ENCODE measurements at regions not wholly inside any gene's neighbourhood (a gene's known extent, or its start where the extent isn't known, plus 50 kb on each side); places are given as distances from the start of the nearest gene placed in this dataset.

DNA sequence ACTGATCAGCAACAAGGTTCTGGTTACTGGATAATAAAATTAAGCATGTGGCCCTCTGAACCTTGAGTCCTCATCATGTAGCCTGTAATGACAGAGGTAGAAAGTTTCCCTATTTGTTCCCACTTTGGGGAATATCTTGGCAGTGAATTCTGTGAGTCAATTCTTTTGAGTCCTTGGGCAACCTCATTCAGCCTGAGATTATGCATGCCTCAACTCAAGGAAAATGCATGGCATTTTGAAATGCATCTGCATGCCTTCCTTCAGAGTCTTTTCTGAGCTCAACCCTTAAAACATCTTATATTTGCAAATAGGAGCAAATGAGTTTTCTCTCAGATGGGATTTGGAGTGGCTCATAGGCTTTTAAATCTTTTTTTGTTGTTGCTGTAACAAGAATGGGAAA, 218.1 kb upstream of the CD180 start:
- H3K9ac ChIP-seq (ENCODE audit: low read length): no peak overlapping the region
- intact Hi-C loops (cut with micrococcal nuclease): no loop called here
- BruUV-seq (replicated peaks): no TSS peak
- H3K79me2 ChIP-seq (ENCODE audit: insufficient read depth, low read length): no peaks in the 10 kb centered on the region
- no peaks in the 10 kb centered on the region; a peak in 1 of 4 replicates for H3K9me3 ChIP-seq (ENCODE audit: control insufficient read depth in 1 of 2, insufficient read depth in 1 of 2, low read depth in 1 of 2, low read length in 2 of 2)
- no peak for DNase-seq (ENCODE audit: low read depth, low spot score)
- RAD21 ChIA-PET (ENCODE audit: low non-redundant PET in 1 of 2, low total read pairs in 2 of 2, uncharacterized antibody in 2 of 2, unreplicated experiment in 2 of 2): no interaction called here
- TF ChIP-seq SIN3A (IDR thresholded peaks at IDR 0.05; ENCODE audit: low read depth) (no peak), POLR2AphosphoS5 (IDR thresholded peaks at IDR 0.05; ENCODE audit: low read depth, low read length) (no peak), ZNF274 (IDR thresholded peaks at IDR 0.05; ENCODE audit: low read depth, low read length) (no peak), CBX3 (IDR thresholded peaks at IDR 0.05; ENCODE audit: low read depth) (no peak)
- TF ChIP-seq, protein P1, sequence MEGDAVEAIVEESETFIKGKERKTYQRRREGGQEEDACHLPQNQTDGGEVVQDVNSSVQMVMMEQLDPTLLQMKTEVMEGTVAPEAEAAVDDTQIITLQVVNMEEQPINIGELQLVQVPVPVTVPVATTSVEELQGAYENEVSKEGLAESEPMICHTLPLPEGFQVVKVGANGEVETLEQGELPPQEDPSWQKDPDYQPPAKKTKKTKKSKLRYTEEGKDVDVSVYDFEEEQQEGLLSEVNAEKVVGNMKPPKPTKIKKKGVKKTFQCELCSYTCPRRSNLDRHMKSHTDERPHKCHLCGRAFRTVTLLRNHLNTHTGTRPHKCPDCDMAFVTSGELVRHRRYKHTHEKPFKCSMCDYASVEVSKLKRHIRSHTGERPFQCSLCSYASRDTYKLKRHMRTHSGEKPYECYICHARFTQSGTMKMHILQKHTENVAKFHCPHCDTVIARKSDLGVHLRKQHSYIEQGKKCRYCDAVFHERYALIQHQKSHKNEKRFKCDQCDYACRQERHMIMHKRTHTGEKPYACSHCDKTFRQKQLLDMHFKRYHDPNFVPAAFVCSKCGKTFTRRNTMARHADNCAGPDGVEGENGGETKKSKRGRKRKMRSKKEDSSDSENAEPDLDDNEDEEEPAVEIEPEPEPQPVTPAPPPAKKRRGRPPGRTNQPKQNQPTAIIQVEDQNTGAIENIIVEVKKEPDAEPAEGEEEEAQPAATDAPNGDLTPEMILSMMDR (IDR thresholded peaks at IDR 0.05 in 2 of 3, conservative IDR thresholded peaks at IDR 0.05 in 1 of 3; ENCODE audit: borderline replicate concordance in 1 of 3, insufficient read depth in 1 of 3, low read depth in 2 of 3, low read length in 2 of 3): no peak
- CTCF ChIA-PET: no interaction called here
- H2AFZ ChIP-seq (ENCODE audit: low read depth, low read length, poor library complexity, severe bottlenecking): no peak overlapping the region
- H3K4me3 ChIP-seq (replicated peaks in 1 of 2; ENCODE audit: low read depth in 1 of 2, low read length in 2 of 2): no peak overlapping the region
- no peak overlapping the region for H3K4me2 ChIP-seq (ENCODE audit: low read length)
- no peaks in the 10 kb centered on the region for H3K4me1 ChIP-seq (ENCODE audit: control insufficient read depth in 1 of 2, insufficient read depth in 2 of 2, low read length in 2 of 2)
- H4K20me1 ChIP-seq (ENCODE audit: insufficient read depth): no peaks in the 10 kb centered on the region
- no peak overlapping the region for H3K27ac ChIP-seq (ENCODE audit: low read depth, low read length)
- no peak for ATAC-seq
- H3K36me3 ChIP-seq (ENCODE audit: control insufficient read depth in 1 of 2, insufficient read depth in 2 of 2, low read length in 2 of 2): no peaks in the 10 kb centered on the region
- POLR2A ChIA-PET: no interaction called here
- H3K9me2 ChIP-seq (ENCODE audit: insufficient read depth): no peaks in the 10 kb centered on the region
- no peaks in the 10 kb centered on the region; the same call in 1 of the 2 replicates for H3K27me3 ChIP-seq (ENCODE audit: insufficient read depth, low read length)

DNA sequence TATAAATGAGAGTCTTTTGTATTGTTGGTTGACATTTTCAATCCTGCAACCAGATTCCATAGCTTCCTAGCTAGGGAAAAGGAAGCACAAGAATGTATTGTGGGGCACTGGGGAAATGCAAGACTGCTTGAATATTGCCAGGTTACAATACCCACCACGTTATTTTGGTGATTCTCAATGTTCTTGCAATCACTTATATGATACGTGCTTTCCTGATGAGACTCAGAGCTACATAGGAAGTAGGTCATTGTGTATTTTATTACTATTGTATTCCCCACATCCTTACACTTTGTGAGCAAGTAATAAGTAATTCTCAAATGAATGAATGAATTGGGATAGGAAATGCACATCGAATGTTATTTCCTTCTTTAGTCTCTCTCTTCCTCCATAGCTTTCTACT, 217.1 kb upstream of the CD180 start:
- TF ChIP-seq, protein P2, sequence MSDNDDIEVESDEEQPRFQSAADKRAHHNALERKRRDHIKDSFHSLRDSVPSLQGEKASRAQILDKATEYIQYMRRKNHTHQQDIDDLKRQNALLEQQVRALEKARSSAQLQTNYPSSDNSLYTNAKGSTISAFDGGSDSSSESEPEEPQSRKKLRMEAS (IDR thresholded peaks at IDR 0.05): no peak
- no peak for TF ChIP-seq TCF7L2 (IDR thresholded peaks at IDR 0.05; ENCODE audit: borderline replicate concordance, extremely low read depth, insufficient read depth, insufficient read length)
- no peak for TF ChIP-seq EZH2phosphoT487 (IDR thresholded peaks at IDR 0.05; ENCODE audit: borderline replicate concordance)
- TF ChIP-seq ZFX (IDR thresholded peaks at IDR 0.05): no peak
- no peak for TF ChIP-seq CEBPB (IDR thresholded peaks at IDR 0.05; ENCODE audit: low read depth)
- no peak for TF ChIP-seq FOSL1 (IDR thresholded peaks at IDR 0.05; ENCODE audit: low read depth)
- TF ChIP-seq SIN3A (IDR thresholded peaks at IDR 0.05; ENCODE audit: low read depth): no peak
- TF ChIP-seq EGR1 (IDR thresholded peaks at IDR 0.05; ENCODE audit: low read depth): no peak
- no peak for TF ChIP-seq CBX3 (IDR thresholded peaks at IDR 0.05; ENCODE audit: low read depth)
- TF ChIP-seq, protein P3, sequence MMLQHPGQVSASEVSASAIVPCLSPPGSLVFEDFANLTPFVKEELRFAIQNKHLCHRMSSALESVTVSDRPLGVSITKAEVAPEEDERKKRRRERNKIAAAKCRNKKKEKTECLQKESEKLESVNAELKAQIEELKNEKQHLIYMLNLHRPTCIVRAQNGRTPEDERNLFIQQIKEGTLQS (IDR thresholded peaks at IDR 0.05): no peak
- no peak for TF ChIP-seq SRF (IDR thresholded peaks at IDR 0.05; ENCODE audit: low read depth)
- TF ChIP-seq EZH2 (IDR thresholded peaks at IDR 0.05): no peak
- no peak for TF ChIP-seq ZNF274 (IDR thresholded peaks at IDR 0.05; ENCODE audit: low read depth, low read length)
- H3K79me2 ChIP-seq (ENCODE audit: insufficient read depth, low read length): no peaks in the 10 kb centered on the region
- no peak overlapping the region for H3K27ac ChIP-seq (ENCODE audit: low read depth, low read length)
- no peaks in the 10 kb centered on the region for H3K9me2 ChIP-seq (ENCODE audit: insufficient read depth)
- H3K27me3 ChIP-seq (ENCODE audit: insufficient read depth, low read length): no peaks in the 10 kb centered on the region; the same call in 1 of the 2 replicates
- RAD21 ChIA-PET (ENCODE audit: low non-redundant PET in 1 of 2, low total read pairs in 2 of 2, uncharacterized antibody in 2 of 2, unreplicated experiment in 2 of 2): no interaction called here
- no peak overlapping the region for H3K9ac ChIP-seq (ENCODE audit: low read length)
- no peaks in the 10 kb centered on the region; a peak in 1 of 4 replicates for H3K9me3 ChIP-seq (ENCODE audit: control insufficient read depth in 1 of 2, insufficient read depth in 1 of 2, low read depth in 1 of 2, low read length in 2 of 2)
- no TSS peak for BruUV-seq (replicated peaks)
- H3K4me3 ChIP-seq (replicated peaks in 1 of 2; ENCODE audit: low read depth in 1 of 2, low read length in 2 of 2): no peak overlapping the region
- CTCF ChIA-PET: no interaction called here
- no peaks in the 10 kb centered on the region for H4K20me1 ChIP-seq (ENCODE audit: insufficient read depth)
- DNase-seq (ENCODE audit: low read depth, low spot score) (no peak), ATAC-seq (no peak)
- intact Hi-C loops (cut with micrococcal nuclease): no loop called here
- no peak overlapping the region for H3K4me2 ChIP-seq (ENCODE audit: low read length)
- POLR2A ChIA-PET: no interaction called here
- no peaks in the 10 kb centered on the region for H3K36me3 ChIP-seq (ENCODE audit: control insufficient read depth in 1 of 2, insufficient read depth in 2 of 2, low read length in 2 of 2)
- no peaks in the 10 kb centered on the region for H3K4me1 ChIP-seq (ENCODE audit: control insufficient read depth in 1 of 2, insufficient read depth in 2 of 2, low read length in 2 of 2)
- H2AFZ ChIP-seq (ENCODE audit: low read depth, low read length, poor library complexity, severe bottlenecking): no peak overlapping the region
